ENCODE measurements at regions not wholly inside any gene's neighbourhood (a gene's known extent, or its start where the extent isn't known, plus 50 kb on each side); places are given as distances from the start of the nearest gene placed in this dataset.

DNA sequence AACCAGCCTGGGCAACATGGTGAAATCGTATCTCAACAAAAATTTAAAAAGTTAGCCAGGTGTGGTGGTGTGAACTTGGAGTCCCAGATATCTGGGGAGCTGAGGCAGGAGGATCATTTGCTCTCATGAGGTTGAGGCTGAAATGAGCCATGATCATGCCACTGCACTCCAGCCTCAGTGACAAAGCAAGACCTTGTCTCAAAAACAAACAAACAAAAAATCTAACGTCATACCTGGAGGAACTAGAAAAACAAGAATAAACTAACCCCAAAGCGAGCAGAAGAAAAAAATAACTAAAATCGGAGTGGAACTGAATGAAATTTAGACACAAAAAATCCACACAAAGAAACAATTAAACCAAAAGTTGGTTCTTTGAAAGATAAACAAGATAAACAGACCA is 1885.1 kb downstream of the OLFM4 start:
- H3K36me3 ChIP-seq (ENCODE audit: control insufficient read depth, insufficient read depth, low read length) = no peaks in the 10 kb centered on the region
- DNase-seq (no peak), ATAC-seq (no peak)
- no peaks in the 10 kb centered on the region for H3K27me3 ChIP-seq (ENCODE audit: control insufficient read depth, insufficient read depth, low read length)
- H3K4me1 Mint-ChIP-seq = no peaks in the 10 kb centered on the region
- WGBS (ENCODE audit: insufficient coverage) = 67% methylated on average over 3 of the region's 4 CpGs
- H3K4me3 ChIP-seq (ENCODE audit: low read length) = no peak overlapping the region
- no peak overlapping the region for H3K27ac ChIP-seq (ENCODE audit: low read length)
- peaks cover 31% of the 10 kb centered on the region for H3K36me3 Mint-ChIP-seq
- no peaks in the 10 kb centered on the region for H3K4me1 ChIP-seq (ENCODE audit: control insufficient read depth, insufficient read depth, low read length)
- TF ChIP-seq CTCF (IDR thresholded peaks at IDR 0.05) = no peak
- H3K9me3 ChIP-seq (ENCODE audit: control insufficient read depth, insufficient read depth, low read length) = peaks cover 6% of the 10 kb centered on the region
- no peak overlapping the region for H3K4me3 Mint-ChIP-seq
- intact Hi-C loops (cut with micrococcal nuclease) = no loop called here
- peaks cover 12 to 28% of the 10 kb centered on the region in 2 donors for H3K9me3 Mint-ChIP-seq
- no peaks in the 10 kb centered on the region for H3K27me3 Mint-ChIP-seq (ENCODE audit: low read depth in 2 of 2)
- no peak overlapping the region for H3K27ac Mint-ChIP-seq

DNA sequence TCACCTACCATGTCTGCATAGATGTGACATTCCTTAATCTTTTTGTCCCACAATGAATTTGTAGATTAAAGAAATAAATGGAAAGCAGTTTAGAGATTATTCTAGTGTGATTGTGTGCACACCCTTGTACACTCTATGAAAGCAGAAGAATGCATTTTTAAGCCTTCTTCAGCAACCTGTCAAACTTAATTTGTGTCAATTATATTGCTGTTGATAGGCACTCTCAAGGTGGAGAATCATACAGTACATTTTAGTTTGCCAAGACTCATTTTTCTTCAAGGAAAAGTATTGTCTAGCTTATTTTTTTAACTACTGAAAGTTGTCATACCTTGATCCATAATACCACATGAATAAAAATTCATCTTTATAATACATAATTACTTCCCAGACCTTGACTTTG is 1898.9 kb downstream of the OLFM4 start:
- Mint-ChIP-seq H3K36me3 (no peaks in the 10 kb centered on the region), H3K27ac (no peak overlapping the region), H3K4me1 (no peaks in the 10 kb centered on the region), H3K9me3 (peaks cover 16 to 19% of the 10 kb centered on the region in 2 donors), H3K4me3 (no peak overlapping the region), H3K27me3 (ENCODE audit: low read depth in 2 of 2) (no peaks in the 10 kb centered on the region)
- intact Hi-C loops (cut with micrococcal nuclease) = no loop called here
- Histone ChIP-seq H3K9me3 (ENCODE audit: control insufficient read depth, insufficient read depth, low read length) (peaks cover 6% of the 10 kb centered on the region), H3K4me1 (ENCODE audit: control insufficient read depth, insufficient read depth, low read length) (no peaks in the 10 kb centered on the region), H3K4me3 (ENCODE audit: low read length) (no peak overlapping the region), H3K27me3 (ENCODE audit: control insufficient read depth, insufficient read depth, low read length) (no peaks in the 10 kb centered on the region), H3K27ac (ENCODE audit: low read length) (no peak overlapping the region), H3K36me3 (ENCODE audit: control insufficient read depth, insufficient read depth, low read length) (no peaks in the 10 kb centered on the region)
- no peak for TF ChIP-seq CTCF (IDR thresholded peaks at IDR 0.05)
- no peak for ATAC-seq
- no peak for DNase-seq

- Histone ChIP-seq H3K27me3 (ENCODE audit: control insufficient read depth, insufficient read depth, low read length) (no peaks in the 10 kb centered on the region), H3K9me3 (ENCODE audit: control insufficient read depth, insufficient read depth, low read length) (peaks cover 6% of the 10 kb centered on the region), H3K27ac (ENCODE audit: low read length) (no peak overlapping the region), H3K36me3 (ENCODE audit: control insufficient read depth, insufficient read depth, low read length) (no peaks in the 10 kb centered on the region), H3K4me1 (ENCODE audit: control insufficient read depth, insufficient read depth, low read length) (no peaks in the 10 kb centered on the region), H3K4me3 (ENCODE audit: low read length) (no peak overlapping the region)
- DNase-seq (no peak), ATAC-seq (no peak)
- Mint-ChIP-seq H3K4me1 (no peaks in the 10 kb centered on the region), H3K4me3 (no peak overlapping the region), H3K36me3 (no peaks in the 10 kb centered on the region), H3K27ac (no peak overlapping the region), H3K9me3 (peaks cover 16 to 19% of the 10 kb centered on the region in 2 donors), H3K27me3 (ENCODE audit: low read depth in 2 of 2) (no peaks in the 10 kb centered on the region)
- 78% methylated on average over 2 of the region's 2 CpGs for WGBS (ENCODE audit: insufficient coverage)
- no peak for TF ChIP-seq CTCF (IDR thresholded peaks at IDR 0.05)
- intact Hi-C loops (cut with micrococcal nuclease) = no loop called here
Observed at GRCh38 chr13:54928071-54928470, 1899.5 kb downstream of the OLFM4 start.

DNA sequence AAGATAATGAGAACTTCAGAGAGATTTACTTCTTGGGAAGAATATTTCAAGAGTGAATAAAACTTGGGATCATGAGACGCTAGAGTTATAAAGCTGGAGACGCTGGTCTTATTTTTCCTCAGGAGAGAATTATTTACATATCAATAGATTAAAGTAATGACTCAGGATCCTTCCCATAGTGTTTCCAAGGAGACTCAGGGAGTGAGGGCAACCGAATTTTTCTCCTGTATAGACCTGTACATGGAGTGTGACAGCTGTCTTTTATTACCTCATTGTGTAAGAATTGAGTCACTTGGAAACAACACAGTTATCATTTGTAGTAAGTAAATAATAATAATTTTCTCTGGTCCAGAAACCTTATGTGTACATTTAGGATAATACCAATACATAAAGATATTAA is 1905.5 kb downstream of the OLFM4 start:
- Mint-ChIP-seq H3K36me3 (peaks cover 20% of the 10 kb centered on the region), H3K27me3 (ENCODE audit: low read depth in 2 of 2) (no peaks in the 10 kb centered on the region), H3K9me3 (peaks cover 21 to 23% of the 10 kb centered on the region in 2 donors), H3K4me1 (no peaks in the 10 kb centered on the region), H3K4me3 (no peak overlapping the region), H3K27ac (no peak overlapping the region)
- TF ChIP-seq CTCF (IDR thresholded peaks at IDR 0.05) = no peak
- no peak for ATAC-seq
- H3K4me3 ChIP-seq (ENCODE audit: low read length) = no peak overlapping the region
- H3K27ac ChIP-seq (ENCODE audit: low read length) = no peak overlapping the region
- no peaks in the 10 kb centered on the region for H3K4me1 ChIP-seq (ENCODE audit: control insufficient read depth, insufficient read depth, low read length)
- no peak for DNase-seq
- no peaks in the 10 kb centered on the region for H3K27me3 ChIP-seq (ENCODE audit: control insufficient read depth, insufficient read depth, low read length)
- WGBS (ENCODE audit: insufficient coverage) = 0% methylated on average over 1 of the region's 3 CpGs
- no peaks in the 10 kb centered on the region for H3K36me3 ChIP-seq (ENCODE audit: control insufficient read depth, insufficient read depth, low read length)
- intact Hi-C loops (cut with micrococcal nuclease) = no loop called here
- H3K9me3 ChIP-seq (ENCODE audit: control insufficient read depth, insufficient read depth, low read length) = peaks cover 8% of the 10 kb centered on the region
